SU-DHL-6 (cell line): ENCODE measurements at regions not wholly inside any gene's neighbourhood (a gene's known extent, or its start where the extent isn't known, plus 50 kb on each side); places are given as distances from the start of the nearest gene placed in this dataset.

Experiments used
- CTCF ChIP-seq: fragments of 200-600 bp; sonication (generic); IDR thresholded peaks from one replicate; pipeline ENCODE4 v1.5.1; 2017; ENCODE audit warnings: antibody characterized with exemption, mild to moderate bottlenecking, low read length, moderate library complexity; ENCODE audit not compliant: insufficient read depth, poor library complexity, severe bottlenecking
- EZH2phosphoT487 ChIP-seq: fragments of 200-600 bp; sonication (generic), shearing (Covaris generic); conservative IDR thresholded peaks from 2 replicates; pipeline ENCODE4 v1.6.1; 2018; ENCODE audit warnings: mild to moderate bottlenecking, antibody characterized with exemption, low read length, moderate library complexity, mixed read lengths

GRCh38 chr3:181892848-181893247 is 181.1 kb downstream of the SOX2 start:
- no peak for TF ChIP-seq CTCF
- no peak for TF ChIP-seq EZH2phosphoT487
